T-cell (primary cell): ENCODE measurements at regions not wholly inside any gene's neighbourhood (a gene's known extent, or its start where the extent isn't known, plus 50 kb on each side); places are given as distances from the start of the nearest gene placed in this dataset.

Experiments used
- ATAC-seq, 4 experiments: fragments of 200-7000 bp in 3 of 4; fragments of 150-1000 bp in 1 of 4; cut with Tn5 transposase; replicated peaks in 1 of 4; 1 replicate in 3 of 4; 2 replicates in 1 of 4; pipeline ENCODE4 v1.10.0; 2021; ENCODE audit warnings: moderate library complexity in 3 of 4, mild to moderate bottlenecking in 2 of 4, moderate number of reproducible peaks in 1 of 4
- CTCF ChIA-PET, 2 donors: fragments of 300-600 bp; sonication (Branson Sonifier 250); formaldehyde crosslinking; loops; one replicate each; lab custom pipeline; 2022; ENCODE audit warnings: antibody characterized with exemption in 2 of 2; lab: Charles Lee
- POLR2A ChIA-PET, 2 donors: fragments of 300-600 bp; sonication (Branson Sonifier 250); formaldehyde crosslinking; loops; one replicate each; lab custom pipeline; 2022; ENCODE audit warnings: antibody characterized with exemption in 2 of 2; lab: Charles Lee
- DNase-seq, 35 experiments: peaks; one replicate each; pipeline versions ENCODE4 v3.0.0 to v3.0.0-alpha.2; 2013 to 2023
- H3K27ac ChIP-seq: one replicate; pipeline ENCODE4 v1.5.1; 2013; ENCODE audit warnings: low read length
- H3K27me3 ChIP-seq, 2 experiments: replicated peaks in 1 of 2; 1 replicate in 1 of 2; 2 replicates in 1 of 2; pipeline versions ENCODE4 v1.6.1 to v1.7.0; 2013; ENCODE audit warnings: low read length in 1 of 2, mixed read lengths in 1 of 2; ENCODE audit not compliant: control insufficient read depth in 2 of 2, insufficient read depth in 2 of 2; ENCODE audit errors: extremely low read depth in 1 of 2
- H3K36me3 ChIP-seq, 2 donors: 1 replicate in 1 of 2; 2 replicates in 1 of 2; pipeline versions ENCODE4 v1.6.1 to v1.7.0; 2013; ENCODE audit warnings: low read length in 1 of 2; ENCODE audit not compliant: control insufficient read depth in 2 of 2, insufficient read depth in 1 of 2; ENCODE audit errors: extremely low read depth in 1 of 2
- H3K4me1 ChIP-seq, 2 experiments: 1 replicate in 1 of 2; 2 replicates in 1 of 2; pipeline versions ENCODE4 v1.6.1 to v1.7.0; 2013; ENCODE audit warnings: low read length in 2 of 2, mixed read lengths in 1 of 2; ENCODE audit not compliant: insufficient read depth in 2 of 2, control insufficient read depth in 1 of 2; ENCODE audit errors: extremely low read depth in 1 of 2
- H3K4me3 ChIP-seq, 2 donors: 1 replicate in 1 of 2; 2 replicates in 1 of 2; pipeline versions ENCODE4 v1.5.1 to v1.7.0; 2013; ENCODE audit warnings: mild to moderate bottlenecking in 2 of 2, low read length in 1 of 2, moderate library complexity in 1 of 2; ENCODE audit not compliant: control insufficient read depth in 1 of 2; ENCODE audit errors: extremely low read depth in 1 of 2
- H3K9me3 ChIP-seq: 2 replicates; pipeline ENCODE4 v1.7.0; 2013
- H3K27ac Mint-ChIP-seq, 2 donors: one replicate each; pipeline ENCODE4 v1.8.0; 2020 to 2021; ENCODE audit warnings: mild to moderate bottlenecking in 2 of 2, mixed read lengths in 2 of 2
- H3K27me3 Mint-ChIP-seq, 2 donors: one replicate each; pipeline ENCODE4 v1.8.0; 2021 to 2022; ENCODE audit warnings: mixed read lengths in 2 of 2
- H3K36me3 Mint-ChIP-seq: one replicate; pipeline ENCODE4 v1.8.0; 2021; ENCODE audit warnings: mixed read lengths
- H3K4me1 Mint-ChIP-seq, 3 donors: one replicate each; pipeline ENCODE4 v1.8.0; 2020 to 2022; ENCODE audit warnings: mixed read lengths in 3 of 3, mild to moderate bottlenecking in 1 of 3
- H3K4me3 Mint-ChIP-seq, 3 donors: one replicate each; pipeline ENCODE4 v1.8.0; 2020 to 2022; ENCODE audit warnings: mild to moderate bottlenecking in 3 of 3, mixed read lengths in 3 of 3, moderate library complexity in 3 of 3
- H3K9me3 Mint-ChIP-seq, 3 donors: one replicate each; pipeline ENCODE4 v1.8.0; 2020 to 2022; ENCODE audit warnings: mixed read lengths in 3 of 3
- WGBS: methylation state at CpG from one replicate; pipeline ENCODE4 v1.1.5; 2013; ENCODE audit warnings: missing lambda C conversion rate; ENCODE audit not compliant: insufficient coverage; 5-methylcytosine and 5-hydroxymethylcytosine counted together

GRCh38 chr1:30275926-30276764 is 447.2 kb downstream of the MATN1 start:
- no peak overlapping the region for H3K27ac Mint-ChIP-seq
- H3K4me3 Mint-ChIP-seq, result no peak overlapping the region
- 82% methylated on average over 7 of the region's 15 CpGs for WGBS
- CTCF ChIA-PET, result no interaction called here
- no peaks in the 10 kb centered on the region for H3K36me3 Mint-ChIP-seq
- Histone ChIP-seq H3K27me3 (peaks cover 0 to 30% of the 10 kb centered on the region in 2 experiments), H3K36me3 (no peaks in the 10 kb centered on the region), H3K4me3 (no peak overlapping the region), H3K27ac (no peak overlapping the region), H3K9me3 (no peaks in the 10 kb centered on the region), H3K4me1 (no peaks in the 10 kb centered on the region)
- ATAC-seq (no peak), DNase-seq (no peak)
- POLR2A ChIA-PET, result no interaction called here
- H3K27me3 Mint-ChIP-seq, result peaks cover 13 to 16% of the 10 kb centered on the region in 2 donors
- H3K9me3 Mint-ChIP-seq, result no peaks in the 10 kb centered on the region
- H3K4me1 Mint-ChIP-seq, result no peaks in the 10 kb centered on the region

- no peaks in the 10 kb centered on the region for H3K36me3 Mint-ChIP-seq
- no peak overlapping the region for H3K27ac ChIP-seq
Measured at GRCh38 chr1:30274976-30275621, 448.3 kb downstream of the MATN1 start.

GRCh38 chr1:30274173-30274970 is 449.0 kb downstream of the MATN1 start:
- Mint-ChIP-seq H3K27me3 (peaks cover 9 to 16% of the 10 kb centered on the region in 2 donors), H3K4me1 (no peaks in the 10 kb centered on the region), H3K4me3 (no peak overlapping the region), H3K9me3 (no peaks in the 10 kb centered on the region), H3K27ac (no peak overlapping the region), H3K36me3 (no peaks in the 10 kb centered on the region)
- DNase-seq, result no peak
- H3K4me1 ChIP-seq, result no peaks in the 10 kb centered on the region
- H3K36me3 ChIP-seq, result no peaks in the 10 kb centered on the region
- no peak for ATAC-seq
- ChIA-PET CTCF (no interaction called here), POLR2A (no interaction called here)
- no peak overlapping the region for H3K4me3 ChIP-seq
- WGBS, result 31% methylated on average over 3 of the region's 3 CpGs
- H3K27me3 ChIP-seq, result peaks cover 0 to 37% of the 10 kb centered on the region in 2 experiments
- no peak overlapping the region for H3K27ac ChIP-seq
- no peaks in the 10 kb centered on the region for H3K9me3 ChIP-seq

More at GRCh38 chr1:30274976-30275621, 448.3 kb downstream of the MATN1 start:
- no peak overlapping the region for H3K27ac Mint-ChIP-seq
- ChIA-PET CTCF (no interaction called here), POLR2A (no interaction called here)
- Histone ChIP-seq H3K9me3 (no peaks in the 10 kb centered on the region), H3K4me1 (no peaks in the 10 kb centered on the region), H3K4me3 (no peak overlapping the region), H3K27me3 (peaks cover 0 to 35% of the 10 kb centered on the region in 2 experiments), H3K36me3 (no peaks in the 10 kb centered on the region)
- 57% methylated on average over 3 of the region's 3 CpGs for WGBS
- H3K9me3 Mint-ChIP-seq, result no peaks in the 10 kb centered on the region
- ATAC-seq (no peak), DNase-seq (no peak)
- H3K27me3 Mint-ChIP-seq, result peaks cover 13 to 16% of the 10 kb centered on the region in 2 donors
- no peak overlapping the region for H3K4me3 Mint-ChIP-seq
- no peaks in the 10 kb centered on the region for H3K4me1 Mint-ChIP-seq

DNA sequence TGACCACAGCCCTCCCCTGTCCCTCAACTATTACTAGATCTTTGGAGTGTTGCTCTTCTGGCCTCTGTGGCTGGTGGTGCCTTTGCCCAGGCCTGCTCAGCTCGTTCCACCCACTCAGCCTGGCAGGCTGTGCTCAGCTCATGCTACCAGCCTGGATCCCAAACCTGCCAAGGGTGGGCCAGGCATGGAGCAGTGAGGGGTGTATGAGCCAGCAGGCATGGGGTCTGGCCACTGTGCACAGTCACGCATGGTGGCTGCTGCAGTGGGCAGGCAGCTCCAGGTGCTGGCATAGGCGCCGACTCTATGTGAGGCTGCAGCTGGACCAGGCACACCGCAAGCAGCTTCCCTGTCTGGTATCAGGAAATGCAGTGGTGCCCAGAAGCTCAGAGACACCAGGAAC is 449.9 kb downstream of the MATN1 start:
- ATAC-seq (no peak), DNase-seq (no peak)
- Histone ChIP-seq H3K27ac (no peak overlapping the region), H3K27me3 (peaks cover 0 to 38% of the 10 kb centered on the region in 2 experiments), H3K9me3 (no peaks in the 10 kb centered on the region), H3K4me3 (no peak overlapping the region), H3K4me1 (no peaks in the 10 kb centered on the region), H3K36me3 (no peaks in the 10 kb centered on the region)
- Mint-ChIP-seq H3K4me1 (no peaks in the 10 kb centered on the region), H3K27ac (no peak overlapping the region), H3K9me3 (no peaks in the 10 kb centered on the region), H3K36me3 (no peaks in the 10 kb centered on the region), H3K27me3 (peaks cover 13 to 23% of the 10 kb centered on the region in 2 donors), H3K4me3 (no peak overlapping the region)
- ChIA-PET POLR2A (no interaction called here), CTCF (no interaction called here)
- WGBS, result 64% methylated on average over 3 of the region's 5 CpGs

DNA sequence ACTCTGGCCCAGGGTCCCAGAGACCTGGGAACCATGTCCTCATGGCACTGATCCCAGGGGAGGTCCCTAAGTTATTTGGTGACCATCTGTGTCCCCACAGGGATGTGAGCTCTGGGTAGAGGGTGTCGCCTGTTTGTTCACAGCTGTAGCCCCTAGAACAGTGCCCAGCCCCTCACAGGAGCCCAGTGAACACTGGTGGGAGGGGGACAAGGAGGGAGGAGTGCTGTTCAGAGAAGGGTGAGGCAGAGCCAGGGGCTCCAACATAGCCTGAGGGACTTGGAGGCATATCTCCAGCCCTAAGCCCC is 450.4 kb downstream of the MATN1 start:
- peaks cover 17 to 28% of the 10 kb centered on the region in 2 donors for H3K27me3 Mint-ChIP-seq
- ChIA-PET CTCF (no interaction called here), POLR2A (no interaction called here)
- H3K36me3 ChIP-seq, result no peaks in the 10 kb centered on the region
- no peak overlapping the region for H3K4me3 Mint-ChIP-seq
- 60% methylated on average over 1 of the region's 1 CpG for WGBS
- ATAC-seq (no peak), DNase-seq (no peak)
- no peaks in the 10 kb centered on the region for H3K9me3 Mint-ChIP-seq
- peaks cover 0 to 37% of the 10 kb centered on the region in 2 experiments for H3K27me3 ChIP-seq
- H3K4me1 ChIP-seq, result no peaks in the 10 kb centered on the region
- no peak overlapping the region for H3K27ac ChIP-seq
- no peaks in the 10 kb centered on the region for H3K36me3 Mint-ChIP-seq
- H3K9me3 ChIP-seq, result no peaks in the 10 kb centered on the region
- H3K4me1 Mint-ChIP-seq, result no peaks in the 10 kb centered on the region
- H3K27ac Mint-ChIP-seq, result no peak overlapping the region
- no peak overlapping the region for H3K4me3 ChIP-seq

DNA sequence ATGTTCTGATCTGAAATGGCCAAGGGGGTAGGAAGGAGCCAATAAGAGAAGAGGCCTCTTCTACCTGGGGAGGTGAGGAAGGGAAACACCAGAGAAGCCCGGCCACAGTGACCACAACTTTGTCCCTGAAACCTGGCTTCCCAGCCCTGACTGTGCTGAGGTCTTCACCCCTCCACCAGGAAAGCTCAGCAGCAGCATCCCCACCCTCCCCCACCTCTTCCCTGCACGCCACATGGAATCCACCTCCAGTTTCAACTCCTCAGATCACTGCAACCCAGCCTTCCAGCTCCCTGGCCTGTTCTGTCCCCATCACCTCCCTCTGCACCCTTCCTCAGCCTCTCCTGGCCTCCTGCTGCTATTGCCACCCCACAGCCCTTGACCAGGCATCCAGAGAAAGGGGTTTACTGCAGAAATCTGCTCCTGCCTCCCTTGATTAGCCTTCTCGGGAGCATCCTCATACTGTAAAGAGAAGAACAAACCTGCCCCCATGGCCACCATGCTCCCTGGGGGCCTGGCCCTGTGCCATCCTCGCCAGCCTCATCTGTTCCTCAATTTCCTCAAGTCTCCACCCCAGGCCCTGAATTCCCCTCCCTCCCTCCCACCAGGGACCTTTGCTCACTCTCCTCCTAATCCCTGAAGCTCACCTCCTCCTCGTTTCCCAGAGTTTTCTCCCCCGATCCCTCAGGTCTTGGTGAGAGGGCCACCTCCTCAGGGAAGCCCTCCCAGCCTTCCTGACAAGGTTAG is 450.9 kb downstream of the MATN1 start:
- H3K36me3 ChIP-seq, result no peaks in the 10 kb centered on the region
- no peak overlapping the region for H3K4me3 ChIP-seq
- 40% methylated on average over 4 of the region's 6 CpGs for WGBS
- ATAC-seq, result no peak
- H3K9me3 ChIP-seq, result no peaks in the 10 kb centered on the region
- Mint-ChIP-seq H3K27me3 (peaks cover 18 to 31% of the 10 kb centered on the region in 2 donors), H3K36me3 (no peaks in the 10 kb centered on the region), H3K9me3 (no peaks in the 10 kb centered on the region), H3K4me3 (no peak overlapping the region), H3K27ac (no peak overlapping the region), H3K4me1 (no peaks in the 10 kb centered on the region)
- no peaks in the 10 kb centered on the region for H3K4me1 ChIP-seq
- peaks cover 0 to 37% of the 10 kb centered on the region in 2 experiments for H3K27me3 ChIP-seq
- no peak overlapping the region for H3K27ac ChIP-seq
- POLR2A ChIA-PET, result no interaction called here
- CTCF ChIA-PET, result no interaction called here
- no peak for DNase-seq
